Esophagus squamous epithelium (tissue), 5 donors: ENCODE measurements at regions not wholly inside any gene's neighbourhood (a gene's known extent, or its start where the extent isn't known, plus 50 kb on each side); places are given as distances from the start of the nearest gene placed in this dataset.

ENCODE experiments used
- DNase-seq: peaks from one replicate; lab custom pipeline; 2025; lab: John Stamatoyannopoulos, UW
- H3K27ac ChIP-seq, 4 donors: fragments of 200-600 bp; sonication (generic); one replicate each; pipeline ENCODE4 v1.5.1; 2016 to 2019; ENCODE audit warnings: mild to moderate bottlenecking in 1 of 4
- H3K27me3 ChIP-seq, 4 donors: fragments of 200-600 bp; sonication (generic); 1 replicate in 3 of 4; 2 replicates in 1 of 4; pipeline versions ENCODE4 v1.5.1 to v1.6.0; 2017 to 2021; ENCODE audit warnings: antibody characterized with exemption in 1 of 4
- H3K36me3 ChIP-seq, 3 donors: fragments of 200-600 bp; sonication (generic); one replicate each; pipeline ENCODE4 v1.5.1; 2016 to 2019
- H3K4me1 ChIP-seq, 3 donors: fragments of 200-600 bp; sonication (generic); one replicate each; pipeline ENCODE4 v1.5.1; 2017 to 2019
- H3K4me3 ChIP-seq, 4 donors: fragments of 200-600 bp; sonication (generic); 1 replicate in 3 of 4; 2 replicates in 1 of 4; pipeline ENCODE4 v1.5.1; 2016 to 2019; ENCODE audit warnings: mild to moderate bottlenecking in 2 of 4, moderate library complexity in 1 of 4
- H3K9me3 ChIP-seq, 3 donors: fragments of 200-600 bp; sonication (generic); one replicate each; pipeline ENCODE4 v1.5.1; 2016 to 2019
- POLR2A ChIP-seq, 4 donors: fragments of 450-650 bp; IDR thresholded peaks; one replicate each; pipeline ENCODE4 v1.6.1; 2017; ENCODE audit warnings: antibody characterized with exemption in 4 of 4, mild to moderate bottlenecking in 4 of 4, moderate library complexity in 3 of 4
- WGBS, 2 donors: methylation state at CpG; one replicate each; pipeline ENCODE4 v1.1.5; 2018; 5-methylcytosine and 5-hydroxymethylcytosine counted together
- intact Hi-C: fragments of 100-400 bp; cut with DNase I; formaldehyde crosslinking; loops from one replicate; pipeline ENCODE4 v1.15.0; 2022
- TF ChIP-seq, protein P1 (sequence below), 6 experiments: fragments of 450-650 bp in 4 of 6; fragments of 200-600 bp in 2 of 6; sonication (generic) in 2 of 6; IDR thresholded peaks; one replicate each; pipeline ENCODE4 v1.5.1; 2016 to 2019; ENCODE audit warnings: antibody characterized with exemption in 6 of 6, mild to moderate bottlenecking in 4 of 6, moderate library complexity in 4 of 6
- donor health status: DM: yes; HTN: yes; CAD: no.

DNA sequence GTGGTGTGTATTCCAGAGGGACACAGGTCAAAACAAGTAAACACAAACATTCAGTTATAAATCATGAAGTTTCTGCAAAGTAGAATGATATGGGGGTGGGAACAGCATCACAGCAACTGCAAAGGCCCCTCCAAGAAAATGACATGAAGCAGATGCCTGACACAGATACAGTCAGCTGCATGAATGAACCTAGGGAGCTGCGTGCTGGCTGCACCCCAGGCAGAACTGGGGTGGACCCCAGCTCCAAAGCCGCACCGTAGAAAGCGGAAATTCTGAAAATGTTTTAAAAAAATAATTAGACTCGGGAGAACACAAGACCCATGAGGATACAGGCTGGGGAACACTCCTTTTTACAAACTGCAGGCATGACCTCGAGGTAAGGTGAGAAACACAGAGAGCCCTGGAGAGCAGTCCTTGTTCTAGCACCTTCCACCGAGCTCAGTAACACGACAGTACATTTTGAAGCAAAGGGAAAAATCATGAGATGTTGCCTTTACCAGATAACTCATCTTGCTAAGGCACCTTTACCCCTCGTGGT is 323.8 kb downstream of the SOX9 start:
- intact Hi-C loops, result no loop called here
- H3K4me3 ChIP-seq, result no peak overlapping the region
- no peak for DNase-seq
- TF ChIP-seq, protein P1, sequence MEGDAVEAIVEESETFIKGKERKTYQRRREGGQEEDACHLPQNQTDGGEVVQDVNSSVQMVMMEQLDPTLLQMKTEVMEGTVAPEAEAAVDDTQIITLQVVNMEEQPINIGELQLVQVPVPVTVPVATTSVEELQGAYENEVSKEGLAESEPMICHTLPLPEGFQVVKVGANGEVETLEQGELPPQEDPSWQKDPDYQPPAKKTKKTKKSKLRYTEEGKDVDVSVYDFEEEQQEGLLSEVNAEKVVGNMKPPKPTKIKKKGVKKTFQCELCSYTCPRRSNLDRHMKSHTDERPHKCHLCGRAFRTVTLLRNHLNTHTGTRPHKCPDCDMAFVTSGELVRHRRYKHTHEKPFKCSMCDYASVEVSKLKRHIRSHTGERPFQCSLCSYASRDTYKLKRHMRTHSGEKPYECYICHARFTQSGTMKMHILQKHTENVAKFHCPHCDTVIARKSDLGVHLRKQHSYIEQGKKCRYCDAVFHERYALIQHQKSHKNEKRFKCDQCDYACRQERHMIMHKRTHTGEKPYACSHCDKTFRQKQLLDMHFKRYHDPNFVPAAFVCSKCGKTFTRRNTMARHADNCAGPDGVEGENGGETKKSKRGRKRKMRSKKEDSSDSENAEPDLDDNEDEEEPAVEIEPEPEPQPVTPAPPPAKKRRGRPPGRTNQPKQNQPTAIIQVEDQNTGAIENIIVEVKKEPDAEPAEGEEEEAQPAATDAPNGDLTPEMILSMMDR (IDR thresholded peaks at IDR 0.05), result no peak
- TF ChIP-seq POLR2A (IDR thresholded peaks at IDR 0.05), result no peak
- H3K9me3 ChIP-seq, result no peaks in the 10 kb centered on the region
- no peaks in the 10 kb centered on the region for H3K36me3 ChIP-seq
- H3K27me3 ChIP-seq, result no peaks in the 10 kb centered on the region
- WGBS, 2 donors, result 67 to 86% methylated on average over 9 of the region's 9 CpGs
- peaks cover 0 to 14% (median 0%) of the 10 kb centered on the region in 3 donors for H3K4me1 ChIP-seq
- H3K27ac ChIP-seq, result no peak overlapping the region

GRCh38 chr17:72445055-72445991 is 324.5 kb downstream of the SOX9 start:
- no peak overlapping the region for H3K4me3 ChIP-seq
- TF ChIP-seq, protein P1 (IDR thresholded peaks at IDR 0.05), result no peak
- no peaks in the 10 kb centered on the region for H3K36me3 ChIP-seq
- no peak overlapping the region for H3K27ac ChIP-seq
- H3K4me1 ChIP-seq, result peaks cover 0 to 14% (median 0%) of the 10 kb centered on the region in 3 donors
- no peaks in the 10 kb centered on the region for H3K27me3 ChIP-seq
- no peaks in the 10 kb centered on the region for H3K9me3 ChIP-seq
- WGBS, 2 donors, result 85 to 87% methylated on average over 12 to 13 of the region's 26 CpGs
- intact Hi-C loops, result no loop called here
- no peak for DNase-seq

GRCh38 chr17:72446118-72446517 is 325.3 kb downstream of the SOX9 start:
- 80 to 88% methylated on average over 4 to 6 of the region's 6 CpGs for WGBS, 2 donors

GRCh38 chr17:72446525-72447250 is 325.9 kb downstream of the SOX9 start:
- H3K27ac ChIP-seq, result peak overlapping the region in 2 of 4 donors; percentile 47 to 64
- TF ChIP-seq POLR2A (IDR thresholded peaks at IDR 0.05), result no peak
- TF ChIP-seq, protein P1 (IDR thresholded peaks at IDR 0.05), result no peak

More at GRCh38 chr17:72446118-72446517, 325.3 kb downstream of the SOX9 start:
- DNase-seq, result no peak
- H3K27ac ChIP-seq, result no peak overlapping the region
- no peak overlapping the region for H3K4me3 ChIP-seq
- peaks cover 0 to 14% (median 0%) of the 10 kb centered on the region in 3 donors for H3K4me1 ChIP-seq
- no peaks in the 10 kb centered on the region for H3K27me3 ChIP-seq
- intact Hi-C loops, result no loop called here
- no peaks in the 10 kb centered on the region for H3K9me3 ChIP-seq
- H3K36me3 ChIP-seq, result no peaks in the 10 kb centered on the region
- TF ChIP-seq, protein P1 (IDR thresholded peaks at IDR 0.05), result no peak
- TF ChIP-seq POLR2A (IDR thresholded peaks at IDR 0.05), result no peak

More at GRCh38 chr17:72446525-72447250, 325.9 kb downstream of the SOX9 start:
- 56 to 65% methylated on average over 17 of the region's 17 CpGs for WGBS, 2 donors
- no peak for DNase-seq
- Histone ChIP-seq H3K36me3 (no peaks in the 10 kb centered on the region), H3K9me3 (no peaks in the 10 kb centered on the region), H3K27me3 (no peaks in the 10 kb centered on the region), H3K4me3 (peak overlapping the region in 3 of 4 donors; percentile 10 to 28 (median 28)), H3K4me1 (peaks cover 0 to 14% (median 0%) of the 10 kb centered on the region in 3 donors)
- intact Hi-C loops, result no loop called here
